DMS153 treated with DMSO at 0.1 percent for 48 hours (cell line): ENCODE measurements at regions not wholly inside any gene's neighbourhood (a gene's known extent, or its start where the extent isn't known, plus 50 kb on each side); places are given as distances from the start of the nearest gene placed in this dataset.

Source experiments
- DNase-seq: peaks from one replicate; lab custom pipeline; 2025; ENCODE audit not compliant: unreplicated experiment; lab: John Stamatoyannopoulos, UW

DNA sequence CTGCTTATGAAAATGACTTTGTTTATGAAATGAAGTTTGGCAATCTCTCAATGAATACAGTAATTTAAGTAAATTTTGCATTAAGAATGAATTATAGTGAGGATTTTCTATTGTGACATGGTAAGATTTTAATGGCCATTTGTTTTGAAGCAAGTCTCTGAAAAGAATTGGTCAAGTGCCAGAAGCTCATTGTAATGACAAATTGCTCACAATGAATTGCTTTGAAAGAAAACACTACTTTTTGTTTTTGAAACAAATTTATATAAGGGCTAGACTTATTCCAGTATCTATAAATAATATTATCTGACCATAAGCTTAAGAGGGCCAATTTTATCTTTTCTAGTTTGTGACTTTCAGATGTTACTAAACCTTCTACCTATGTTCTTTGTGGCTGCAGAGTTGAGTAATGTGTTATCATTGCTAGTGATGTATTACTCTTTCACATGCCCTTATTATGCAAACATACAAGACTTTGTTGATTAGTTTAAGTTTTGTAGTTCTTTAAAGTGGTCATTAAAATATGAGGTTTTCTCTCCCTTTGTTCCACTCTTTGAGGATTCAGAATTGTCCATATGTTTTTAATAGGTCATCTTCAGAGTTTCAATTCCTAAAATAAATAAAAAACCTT, 93.0 kb upstream of the ZNF608 start:
- DNase-seq: no peak

DNA sequence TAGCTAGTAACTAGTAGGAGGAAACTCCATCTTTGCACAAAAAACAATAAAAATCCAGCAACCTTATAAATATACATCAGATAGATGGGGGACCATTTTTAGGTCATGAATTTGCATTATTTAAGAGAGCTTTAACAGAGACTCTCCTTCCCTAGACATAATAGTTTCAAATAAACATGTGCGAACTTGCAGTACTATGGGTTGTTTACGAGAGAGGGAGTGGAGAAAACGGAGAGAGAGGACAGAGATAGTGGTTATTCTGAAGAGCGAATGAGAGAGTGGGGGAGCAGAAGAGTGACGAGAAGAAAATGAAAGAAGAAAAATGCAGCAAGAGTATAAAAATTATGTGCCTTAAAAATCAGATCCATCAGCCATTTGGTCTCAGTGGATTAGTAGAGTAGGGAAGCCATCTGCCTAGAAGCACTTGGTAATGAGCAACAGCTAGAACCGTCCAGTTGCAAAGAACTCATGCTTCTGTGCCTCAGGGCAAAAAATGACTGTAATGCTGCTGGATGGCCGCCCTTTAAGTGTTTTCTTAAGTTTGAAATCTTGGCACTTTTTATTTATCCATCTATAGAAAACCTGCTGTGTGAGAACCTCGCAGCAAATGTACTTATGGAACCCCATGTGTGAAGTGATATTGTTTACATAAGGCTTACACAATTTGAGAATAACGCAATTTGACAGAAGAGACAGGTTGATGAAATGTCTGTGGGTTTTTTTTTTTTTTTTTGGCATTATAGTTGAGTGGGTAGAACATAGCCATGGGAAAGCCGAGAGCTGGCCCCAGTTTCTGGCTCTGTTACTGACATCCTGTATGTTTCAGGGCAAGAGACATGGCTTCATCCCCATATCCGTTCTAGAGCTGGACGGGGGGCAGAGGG, 95.6 kb upstream of the ZNF608 start:
- DNase-seq: no peak

DNA sequence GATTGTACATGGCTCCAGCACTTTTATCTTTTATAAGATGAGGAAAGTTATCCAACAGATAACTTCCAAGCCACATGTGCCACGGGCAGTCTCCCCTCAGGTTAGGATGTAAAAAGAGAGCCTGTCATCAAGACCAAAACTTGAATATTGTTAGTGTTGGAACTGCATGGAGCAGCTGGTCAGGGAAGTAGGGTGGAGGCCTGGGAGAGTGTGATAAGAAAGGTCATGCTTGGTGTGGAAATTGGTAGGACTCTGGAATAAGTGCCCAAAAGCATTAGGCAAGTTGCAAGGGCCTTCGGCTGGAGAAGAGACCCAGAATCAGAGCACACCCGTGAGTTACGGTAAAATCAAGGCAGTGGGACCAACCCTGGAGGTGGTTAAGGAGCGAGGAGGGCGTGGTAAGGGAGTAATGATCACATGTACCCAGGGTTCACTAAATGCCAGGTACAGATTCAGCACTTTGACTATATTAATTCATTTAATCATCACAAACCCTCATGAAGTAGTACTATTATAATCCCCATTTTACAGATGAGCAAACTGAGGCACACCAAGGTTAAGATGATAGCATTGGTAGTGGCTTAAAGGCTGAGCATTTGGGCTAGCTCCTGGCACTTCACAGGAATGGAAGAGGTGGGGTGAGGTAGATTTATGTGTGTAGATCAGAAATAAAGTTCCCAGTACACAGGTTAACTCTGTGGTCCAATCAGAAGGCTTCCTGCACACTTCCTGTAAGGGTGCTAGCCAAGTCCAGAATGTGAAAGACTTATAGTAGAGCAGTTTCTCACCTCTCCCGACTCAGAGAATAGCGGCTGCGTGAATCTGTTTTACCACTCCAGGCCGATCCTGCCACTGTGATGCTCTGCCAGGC, 96.5 kb upstream of the ZNF608 start:
- DNase-seq: no peak

DNA sequence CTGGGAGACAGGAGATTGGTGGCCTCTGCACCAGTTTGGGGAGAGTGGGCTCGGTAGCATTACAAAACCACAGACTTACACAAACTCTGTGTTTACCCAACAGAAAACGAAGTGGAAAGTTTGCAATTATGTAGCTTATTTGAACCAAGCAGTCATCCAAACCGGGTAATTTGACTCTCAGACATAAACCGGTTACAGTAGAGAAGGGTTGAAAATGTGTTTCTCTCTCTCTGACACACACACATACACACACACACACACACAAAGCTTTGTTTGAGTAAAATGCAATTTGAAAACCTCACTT, 97.1 kb upstream of the ZNF608 start:
- no peak for DNase-seq

DNA sequence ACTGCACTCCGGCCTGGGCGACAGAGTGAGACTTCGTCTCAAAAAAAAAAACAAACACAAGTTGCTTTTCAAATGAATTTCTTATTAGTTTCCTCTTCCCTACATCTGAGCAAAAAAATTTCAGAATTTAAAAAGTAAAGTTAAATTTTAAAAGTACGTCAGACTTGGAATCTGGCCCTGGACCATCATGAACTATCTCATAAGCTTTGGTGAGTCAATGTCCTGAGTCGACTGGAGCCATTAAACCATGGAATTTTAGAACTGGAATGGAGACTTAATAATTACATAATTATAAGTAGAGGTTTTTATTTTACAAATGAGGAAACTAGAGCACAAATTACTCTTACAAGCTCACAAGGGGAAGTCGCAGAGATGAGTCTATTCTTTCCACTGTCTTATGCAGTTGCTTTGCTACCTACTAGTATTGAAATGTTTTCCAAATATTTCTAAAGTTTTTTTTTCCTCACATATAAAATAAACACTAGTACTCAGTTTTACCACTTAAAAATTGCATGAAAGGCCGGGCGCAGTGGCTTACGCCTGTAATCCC, 98.0 kb upstream of the ZNF608 start:
- DNase-seq: no peak

DNA sequence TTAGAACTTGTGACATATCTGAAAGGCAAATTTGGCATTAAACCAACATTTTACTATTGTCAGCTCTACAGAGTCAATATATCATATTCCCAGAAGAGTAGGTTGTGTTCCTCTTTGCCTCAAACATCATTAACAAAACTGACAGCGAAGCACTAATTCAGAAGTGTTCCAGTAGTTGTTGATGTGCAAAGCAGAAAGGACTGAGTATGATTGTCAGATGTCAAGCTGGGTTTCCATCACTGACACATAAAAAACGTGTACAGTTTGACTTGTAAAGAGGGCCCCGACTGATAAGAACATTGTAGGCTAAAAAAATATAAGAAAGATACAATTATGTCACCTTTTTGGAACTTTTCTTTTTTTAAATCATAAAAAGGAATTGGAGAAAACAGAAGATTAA, 101.5 kb upstream of the ZNF608 start:
- no peak for DNase-seq

DNA sequence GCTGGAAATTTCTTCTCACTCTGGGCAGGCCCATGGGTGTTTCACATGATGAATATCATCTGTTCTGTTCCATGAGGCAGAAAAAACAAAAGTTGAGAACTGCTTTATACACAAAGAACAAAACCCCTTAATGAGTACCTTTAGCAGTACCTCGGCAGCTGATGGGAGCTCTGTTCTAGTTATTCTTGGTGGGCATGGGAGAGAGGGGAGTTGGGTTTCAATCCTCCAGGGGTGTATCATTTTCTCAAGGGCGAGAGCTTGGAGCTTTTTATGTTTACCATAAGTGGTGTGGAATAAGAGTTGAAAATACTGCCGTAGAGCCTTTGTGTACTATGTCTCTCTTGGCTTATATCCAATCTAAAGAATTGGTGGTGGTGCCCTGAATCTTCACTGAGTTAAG, 103.3 kb upstream of the ZNF608 start:
- DNase-seq: no peak

DNA sequence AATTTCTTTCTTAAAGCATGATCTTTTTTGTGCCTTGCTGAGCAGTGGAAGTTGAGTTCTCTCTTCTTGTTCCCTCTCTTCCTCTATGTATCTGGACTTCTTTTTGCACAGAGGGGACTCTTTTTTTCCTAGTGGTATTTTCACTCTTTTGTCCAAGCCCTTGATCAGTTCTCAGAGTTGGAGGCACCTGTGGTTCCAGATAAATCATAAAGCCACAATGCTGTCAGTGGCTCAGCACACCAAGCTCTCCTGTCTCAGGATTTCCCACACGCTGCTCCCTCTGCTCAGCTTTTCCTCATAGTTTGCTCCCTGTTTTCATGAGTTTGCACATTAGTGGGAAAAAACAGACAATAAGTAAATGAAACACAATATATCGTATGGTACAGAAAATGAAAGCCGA, 110.3 kb upstream of the ZNF608 start:
- DNase-seq: no peak

DNA sequence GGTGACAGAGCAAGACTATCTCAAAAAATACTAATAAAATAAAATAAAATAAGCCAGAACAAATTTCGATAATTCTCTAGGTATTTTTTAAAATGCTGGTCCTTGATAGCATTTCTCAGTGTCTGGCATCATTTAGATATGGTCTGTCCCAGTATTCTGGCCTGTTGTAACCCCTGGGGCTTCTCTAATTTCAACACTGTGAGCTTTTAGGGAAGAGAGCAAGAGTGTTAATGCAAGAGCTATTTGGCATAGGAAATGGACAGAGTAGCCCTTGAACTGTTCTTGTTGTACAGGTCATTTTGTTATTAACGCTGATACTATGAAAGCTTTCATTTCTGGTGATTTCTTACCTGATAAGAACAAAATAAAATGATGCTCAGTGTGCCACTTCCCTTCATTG, 112.2 kb upstream of the ZNF608 start:
- no peak for DNase-seq

DNA sequence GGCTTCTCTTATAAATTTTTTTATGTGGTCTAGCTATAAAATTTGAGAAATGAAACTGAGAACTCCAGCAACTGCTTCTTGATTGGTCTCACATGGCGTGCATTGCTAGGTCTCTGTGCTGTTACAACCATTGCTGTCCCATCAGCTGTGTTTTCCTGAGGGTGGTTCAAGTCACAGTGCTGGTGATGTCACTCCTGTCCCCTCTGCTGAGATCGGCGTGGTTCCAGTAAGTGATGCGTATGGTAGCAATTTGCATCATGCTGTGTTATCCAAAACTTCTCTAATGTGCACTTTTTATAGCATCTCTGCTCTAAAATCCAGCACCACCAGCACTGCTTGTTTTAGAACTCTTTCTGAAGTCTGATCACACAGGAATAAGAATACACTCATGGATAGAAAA, 112.6 kb upstream of the ZNF608 start:
- no peak for DNase-seq

DNA sequence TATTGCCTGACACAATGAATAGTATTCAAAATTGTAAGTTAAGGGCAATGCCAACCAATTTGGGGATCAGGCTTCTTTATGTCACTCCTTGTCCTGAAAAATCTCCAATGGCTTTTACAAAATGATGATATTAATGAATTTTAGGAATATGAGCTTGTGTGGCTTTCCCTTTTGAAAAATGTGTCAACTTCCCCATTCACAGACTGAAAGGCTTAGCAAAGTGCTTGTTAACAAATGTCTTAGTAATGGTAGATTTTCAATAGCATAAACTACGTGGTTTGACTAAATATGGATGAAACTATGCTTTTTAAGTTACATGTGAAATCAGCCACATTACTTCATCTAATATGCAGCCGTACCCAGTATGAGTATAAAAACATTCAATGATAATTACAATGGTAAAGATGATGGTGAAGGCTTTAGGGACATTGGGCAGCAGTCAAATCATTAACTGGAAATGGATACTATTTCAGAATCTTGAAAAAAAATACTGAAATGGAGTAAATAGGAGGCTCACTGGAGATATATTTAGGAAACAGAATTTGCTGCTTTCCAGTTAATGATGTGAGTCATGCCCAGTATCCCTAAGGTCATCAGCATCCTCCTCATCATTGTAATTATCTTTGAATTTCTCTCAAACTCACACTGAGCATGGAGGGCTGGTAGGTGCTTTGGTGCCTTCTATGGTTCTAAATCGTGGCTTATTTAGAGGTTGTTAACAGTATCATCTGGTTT, 113.3 kb upstream of the ZNF608 start:
- no peak for DNase-seq

DNA sequence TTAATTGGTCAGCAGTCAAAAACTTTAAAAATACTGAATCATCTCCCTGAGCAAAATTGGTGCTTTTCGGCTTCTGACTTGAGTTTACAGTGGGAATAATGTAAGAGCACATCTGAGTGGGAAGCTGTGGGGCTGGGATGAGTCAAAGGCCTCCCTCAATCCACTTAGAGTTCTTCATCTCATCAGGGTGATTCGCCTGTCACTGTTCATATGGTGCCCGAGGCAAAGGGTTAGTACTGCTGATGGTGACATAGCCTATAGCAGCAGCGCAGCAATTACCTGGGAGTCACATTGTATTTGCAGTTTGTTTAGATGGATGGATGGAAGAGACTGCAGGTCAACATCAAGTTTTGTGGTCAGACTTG, 113.8 kb upstream of the ZNF608 start:
- DNase-seq: no peak

DNA sequence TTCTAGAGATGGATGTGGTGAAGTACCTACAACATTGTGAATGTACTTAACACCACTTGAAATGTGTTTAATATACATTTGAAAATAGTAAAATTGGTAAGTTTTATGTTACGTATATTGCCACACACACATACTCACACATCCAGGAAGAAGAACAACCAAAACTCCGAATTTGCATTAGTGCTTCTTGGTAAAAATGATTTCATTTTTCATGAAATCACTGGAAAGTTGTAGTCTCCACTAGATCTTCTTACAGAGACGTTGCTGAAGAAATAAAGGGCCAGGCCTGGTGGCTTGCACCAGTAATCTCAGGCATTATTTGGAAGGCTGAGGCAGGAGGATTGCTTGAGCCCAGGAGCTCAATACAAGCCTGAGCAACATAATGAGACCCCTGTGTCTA, 118.6 kb upstream of the ZNF608 start:
- no peak for DNase-seq

DNA sequence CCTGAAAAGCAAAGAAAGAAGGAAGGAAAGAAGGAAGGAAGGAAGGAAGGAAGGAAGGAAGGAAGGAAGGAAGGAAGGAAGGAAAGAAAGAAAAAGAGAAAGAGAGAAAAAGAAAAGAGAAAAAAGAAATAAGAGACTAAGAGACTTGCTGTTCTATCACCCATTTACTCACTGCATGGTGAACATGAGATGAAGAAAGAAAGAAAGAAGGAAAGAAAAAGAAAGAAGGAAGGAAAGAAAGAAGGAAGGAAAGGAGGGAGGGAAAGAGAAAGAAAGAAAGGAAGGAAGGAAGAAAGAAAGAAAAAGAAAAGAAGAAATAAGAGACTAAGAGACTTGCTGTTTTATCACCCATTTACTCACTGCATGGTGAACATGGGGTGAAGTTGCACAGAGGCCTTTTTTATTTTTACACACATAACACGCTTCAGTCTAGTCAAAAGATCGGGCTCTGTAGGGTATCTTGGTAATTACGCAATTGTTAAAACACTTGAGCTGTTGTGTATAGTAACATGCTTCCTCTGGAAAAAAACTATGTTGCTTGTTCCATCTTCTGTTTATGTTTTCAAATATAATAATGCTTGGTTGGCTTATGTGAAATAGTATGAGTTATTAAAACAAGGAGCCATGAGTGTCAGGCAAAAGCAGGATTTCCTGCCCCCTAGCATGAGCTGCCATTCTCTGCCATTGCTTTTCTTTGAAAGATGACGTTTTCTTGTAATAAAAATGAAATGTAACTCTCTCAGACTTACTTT, 119.3 kb upstream of the ZNF608 start:
- DNase-seq: no peak

DNA sequence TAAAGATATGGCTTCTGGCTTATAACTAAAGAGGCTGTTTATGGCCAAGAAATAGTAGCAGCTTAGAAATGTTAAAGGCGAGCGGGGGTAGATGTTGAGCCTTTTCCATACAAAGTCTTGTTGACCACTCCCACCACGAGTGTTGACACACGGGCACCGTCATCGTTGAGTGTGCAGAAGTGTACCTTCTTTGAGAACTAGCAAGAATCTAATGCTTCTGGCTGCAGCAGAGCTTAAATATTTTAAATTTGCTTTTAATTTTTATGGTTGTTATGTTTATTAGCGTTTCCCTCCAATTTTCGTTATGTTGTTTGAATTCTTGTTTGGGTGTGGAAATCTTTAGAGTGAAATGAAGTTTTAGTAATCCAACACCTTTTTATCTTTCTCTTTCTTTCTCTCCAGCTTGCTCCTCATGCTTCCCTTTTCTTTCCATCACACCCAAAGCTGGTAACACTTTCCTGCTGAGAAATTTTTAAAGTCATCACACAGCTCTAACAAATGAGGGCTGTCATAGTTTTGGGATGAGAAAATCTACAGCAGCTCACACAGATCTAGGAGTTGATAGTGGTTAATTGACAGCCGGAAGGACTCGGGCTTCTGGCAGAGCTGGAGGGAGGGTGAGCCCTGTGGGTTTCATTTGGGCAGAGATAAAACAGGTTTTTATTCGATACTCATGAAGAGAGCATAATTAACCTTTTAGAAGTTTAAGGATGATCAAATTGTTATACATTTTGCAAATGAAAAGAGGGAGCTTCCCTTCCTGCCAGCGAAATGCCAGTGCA, 120.1 kb upstream of the ZNF608 start:
- no peak for DNase-seq

DNA sequence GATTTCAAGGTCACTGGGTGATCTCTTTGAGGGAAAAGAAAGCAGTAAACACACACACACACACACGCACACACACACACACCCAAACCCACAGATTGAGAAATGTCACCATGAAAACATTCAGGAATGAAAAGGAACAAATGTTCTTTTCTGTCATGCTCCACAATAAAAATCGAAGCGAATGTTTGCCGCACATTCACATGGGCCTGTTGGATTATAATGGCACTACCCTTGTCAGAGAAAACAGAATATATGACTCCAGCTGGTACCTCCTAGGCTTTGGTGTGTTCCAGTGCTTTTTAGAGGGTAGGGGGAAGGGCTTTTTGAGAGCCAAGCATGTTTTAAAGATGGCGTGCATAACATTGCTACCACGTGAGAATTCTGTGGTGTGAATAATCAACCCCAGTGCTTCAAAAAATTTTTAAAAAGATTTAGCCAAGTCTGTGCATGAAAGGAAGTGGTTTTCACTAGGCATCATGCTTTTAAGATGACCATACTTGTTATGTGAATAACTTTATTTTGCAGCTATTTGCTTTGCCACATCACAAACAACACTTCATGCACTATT, 120.8 kb upstream of the ZNF608 start:
- DNase-seq: no peak

DNA sequence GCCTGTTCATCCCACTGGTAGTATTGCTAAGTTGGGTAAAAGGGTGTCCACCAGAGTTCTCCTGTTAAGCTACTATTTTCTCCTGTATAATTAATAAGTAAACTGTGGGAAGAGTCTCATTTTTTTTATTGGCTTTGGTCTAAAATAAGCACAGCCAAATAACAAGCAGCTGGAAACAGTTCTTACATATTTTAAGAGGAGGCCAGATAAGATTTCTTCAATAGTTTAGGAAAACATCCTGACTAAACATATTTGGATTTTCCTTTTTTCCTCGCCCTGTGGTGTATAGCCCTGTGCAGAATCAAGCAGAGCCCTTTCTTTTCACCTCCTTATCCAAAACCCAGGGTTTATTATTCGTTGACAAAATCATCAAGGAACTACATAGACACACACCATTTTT, 122.2 kb upstream of the ZNF608 start:
- no peak for DNase-seq

DNA sequence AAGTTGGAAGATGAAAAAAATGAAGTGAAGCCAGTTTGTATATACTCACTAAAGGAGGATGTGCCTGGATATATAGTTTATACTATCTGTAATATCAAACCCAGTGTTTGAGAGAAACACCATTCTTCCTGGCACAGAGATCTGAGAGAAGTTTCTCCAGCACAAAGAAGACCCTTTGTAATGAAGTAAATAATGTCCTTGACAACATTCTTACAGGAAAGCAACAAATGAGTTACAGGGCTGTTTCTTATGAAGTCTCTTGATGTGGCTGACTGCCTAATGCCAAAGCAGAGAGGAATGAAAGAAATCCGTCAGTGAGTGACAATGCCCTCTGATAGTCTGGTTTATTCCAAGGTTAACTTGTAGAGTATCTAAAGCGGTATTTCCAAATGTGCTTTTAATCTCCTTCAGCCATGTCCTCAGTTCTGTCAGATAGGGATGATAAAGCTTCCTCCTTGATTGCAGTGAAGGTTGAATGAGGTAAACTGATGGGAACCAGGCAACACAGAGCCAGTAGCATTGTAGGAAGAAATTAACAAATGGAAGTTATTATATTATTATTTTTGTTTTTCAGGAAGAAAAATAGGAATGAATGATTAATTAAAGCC, 123.1 kb upstream of the ZNF608 start:
- DNase-seq: no peak

DNA sequence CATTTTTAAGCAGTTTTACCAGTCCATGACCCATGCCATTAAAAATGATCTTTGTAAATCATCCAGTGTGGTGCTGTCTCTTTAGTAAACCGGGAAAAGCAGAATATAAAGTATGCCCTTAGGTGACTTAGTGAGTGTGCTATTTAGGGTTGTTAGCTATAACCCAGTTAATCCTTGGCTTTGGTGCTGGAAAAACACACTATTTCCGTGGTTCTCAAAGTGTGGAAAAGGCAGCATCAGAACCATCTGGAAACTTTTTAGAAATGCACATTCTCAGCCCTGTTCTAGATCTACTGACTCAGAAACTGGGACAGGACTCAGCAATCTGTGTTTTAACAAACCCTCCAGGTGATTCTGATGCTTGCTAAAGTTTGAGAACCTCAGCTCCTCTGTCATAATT, 123.6 kb upstream of the ZNF608 start:
- DNase-seq: no peak
